ENCODE measurements at regions not wholly inside any gene's neighbourhood (a gene's known extent, or its start where the extent isn't known, plus 50 kb on each side); places are given as distances from the start of the nearest gene placed in this dataset.

DNA sequence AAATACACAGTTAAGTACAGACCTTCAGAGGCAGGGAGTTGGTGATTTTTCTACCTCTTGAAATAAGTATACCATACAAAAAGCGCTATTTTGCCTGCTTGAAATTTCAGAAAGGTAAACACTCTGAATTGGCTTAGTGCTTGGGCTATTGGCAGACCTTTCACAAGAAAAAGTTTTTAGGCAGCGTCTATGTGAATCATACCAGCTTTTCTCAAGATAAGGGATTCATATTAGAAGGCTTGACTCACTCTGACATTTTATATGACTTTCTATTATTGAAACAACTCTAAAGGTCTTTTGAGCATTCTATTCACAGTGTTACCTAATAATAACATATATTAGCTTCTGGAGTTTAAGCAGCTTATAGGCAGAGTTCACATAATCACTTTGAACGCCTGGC, 286.4 kb upstream of the FAT1 start:
- no TSS peak for BruUV-seq (replicated peaks)
- TF ChIP-seq, protein P1, sequence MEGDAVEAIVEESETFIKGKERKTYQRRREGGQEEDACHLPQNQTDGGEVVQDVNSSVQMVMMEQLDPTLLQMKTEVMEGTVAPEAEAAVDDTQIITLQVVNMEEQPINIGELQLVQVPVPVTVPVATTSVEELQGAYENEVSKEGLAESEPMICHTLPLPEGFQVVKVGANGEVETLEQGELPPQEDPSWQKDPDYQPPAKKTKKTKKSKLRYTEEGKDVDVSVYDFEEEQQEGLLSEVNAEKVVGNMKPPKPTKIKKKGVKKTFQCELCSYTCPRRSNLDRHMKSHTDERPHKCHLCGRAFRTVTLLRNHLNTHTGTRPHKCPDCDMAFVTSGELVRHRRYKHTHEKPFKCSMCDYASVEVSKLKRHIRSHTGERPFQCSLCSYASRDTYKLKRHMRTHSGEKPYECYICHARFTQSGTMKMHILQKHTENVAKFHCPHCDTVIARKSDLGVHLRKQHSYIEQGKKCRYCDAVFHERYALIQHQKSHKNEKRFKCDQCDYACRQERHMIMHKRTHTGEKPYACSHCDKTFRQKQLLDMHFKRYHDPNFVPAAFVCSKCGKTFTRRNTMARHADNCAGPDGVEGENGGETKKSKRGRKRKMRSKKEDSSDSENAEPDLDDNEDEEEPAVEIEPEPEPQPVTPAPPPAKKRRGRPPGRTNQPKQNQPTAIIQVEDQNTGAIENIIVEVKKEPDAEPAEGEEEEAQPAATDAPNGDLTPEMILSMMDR (conservative IDR thresholded peaks at IDR 0.05; ENCODE audit: low read depth, low read length), result no peak
- TF ChIP-seq EZH2 (IDR thresholded peaks at IDR 0.05; ENCODE audit: borderline replicate concordance, low read depth, low read length, poor library complexity, severe bottlenecking), result no peak
- no peak for DNase-seq (ENCODE audit: low spot score)
- H3K36me3 ChIP-seq (ENCODE audit: insufficient read depth, low read length, poor library complexity, severe bottlenecking), result no peaks in the 10 kb centered on the region
- H3K4me3 ChIP-seq (ENCODE audit: low read depth, low read length, poor library complexity, severe bottlenecking), result no peak overlapping the region
- no peaks in the 10 kb centered on the region for H3K4me1 ChIP-seq (ENCODE audit: insufficient read depth, low read length, poor library complexity, severe bottlenecking)
- intact Hi-C loops (cut with micrococcal nuclease; ENCODE audit: unreplicated experiment), result no loop called here
- H3K27me3 ChIP-seq (replicated peaks; ENCODE audit: insufficient read depth, low read depth, low read length, poor library complexity), result peaks cover 77% of the 10 kb centered on the region
- POLR2A ChIA-PET (ENCODE audit: low non-redundant PET), result no interaction called here
- no peak overlapping the region for H3K27ac ChIP-seq (ENCODE audit: low read depth, low read length, poor library complexity, severe bottlenecking)
- CTCF ChIA-PET, result no interaction called here
- no peaks in the 10 kb centered on the region for H3K9me3 ChIP-seq (ENCODE audit: low read depth, low read length, poor library complexity, severe bottlenecking)

DNA sequence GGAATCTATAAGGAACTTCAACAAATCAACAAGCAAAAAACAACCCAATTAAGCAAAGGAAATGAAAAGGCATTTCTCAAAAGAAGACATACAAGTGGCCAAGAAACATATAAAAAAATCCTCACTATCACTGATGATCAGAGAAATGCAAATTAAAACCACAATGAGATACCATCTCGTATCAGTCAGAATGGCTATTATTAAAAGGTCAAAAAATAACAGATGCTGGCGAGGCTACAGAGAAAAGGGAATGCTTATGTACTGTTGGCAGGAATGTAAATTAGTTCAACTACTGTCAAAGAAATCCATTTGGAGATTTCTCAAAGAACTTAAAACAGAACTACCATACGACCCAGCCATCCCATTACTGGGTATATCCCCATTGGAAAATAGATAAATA, 292.4 kb upstream of the FAT1 start:
- POLR2A ChIA-PET (ENCODE audit: low non-redundant PET), result no interaction called here
- TF ChIP-seq EZH2 (IDR thresholded peaks at IDR 0.05; ENCODE audit: borderline replicate concordance, low read depth, low read length, poor library complexity, severe bottlenecking), result no peak
- TF ChIP-seq, protein P1 (conservative IDR thresholded peaks at IDR 0.05; ENCODE audit: low read depth, low read length), result no peak
- CTCF ChIA-PET, result no interaction called here
- H3K36me3 ChIP-seq (ENCODE audit: insufficient read depth, low read length, poor library complexity, severe bottlenecking), result no peaks in the 10 kb centered on the region
- H3K9me3 ChIP-seq (ENCODE audit: low read depth, low read length, poor library complexity, severe bottlenecking), result no peaks in the 10 kb centered on the region
- no TSS peak for BruUV-seq (replicated peaks)
- H3K4me1 ChIP-seq (ENCODE audit: insufficient read depth, low read length, poor library complexity, severe bottlenecking), result no peaks in the 10 kb centered on the region
- H3K27me3 ChIP-seq (replicated peaks; ENCODE audit: insufficient read depth, low read depth, low read length, poor library complexity), result peaks cover 62% of the 10 kb centered on the region
- DNase-seq (ENCODE audit: low spot score), result no peak
- intact Hi-C loops (cut with micrococcal nuclease; ENCODE audit: unreplicated experiment), result no loop called here
- H3K4me3 ChIP-seq (ENCODE audit: low read depth, low read length, poor library complexity, severe bottlenecking), result no peak overlapping the region
- no peak overlapping the region for H3K27ac ChIP-seq (ENCODE audit: low read depth, low read length, poor library complexity, severe bottlenecking)

DNA sequence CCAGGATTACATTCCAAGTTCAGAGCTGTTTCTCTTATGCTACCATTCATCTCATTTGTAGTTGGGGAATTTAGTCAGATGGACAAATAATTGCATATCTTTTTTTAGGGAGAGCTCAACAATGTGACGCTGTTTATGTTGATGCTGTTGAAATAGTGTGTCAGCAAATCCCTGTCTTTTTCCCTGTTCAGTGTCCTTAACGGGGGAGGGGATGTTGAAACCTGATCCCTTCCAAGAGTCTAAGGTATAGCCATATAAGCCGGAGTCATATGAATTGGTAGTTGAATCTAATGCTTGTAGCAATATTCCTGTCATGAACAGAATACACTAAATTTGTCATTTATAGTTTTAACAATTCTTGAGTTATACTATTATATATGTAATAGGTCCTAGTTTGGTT, 293.5 kb upstream of the FAT1 start:
- intact Hi-C loops (cut with micrococcal nuclease; ENCODE audit: unreplicated experiment), result no loop called here
- Histone ChIP-seq H3K4me1 (ENCODE audit: insufficient read depth, low read length, poor library complexity, severe bottlenecking) (no peaks in the 10 kb centered on the region), H3K27ac (ENCODE audit: low read depth, low read length, poor library complexity, severe bottlenecking) (no peak overlapping the region), H3K27me3 (replicated peaks; ENCODE audit: insufficient read depth, low read depth, low read length, poor library complexity) (peaks cover 61% of the 10 kb centered on the region), H3K4me3 (ENCODE audit: low read depth, low read length, poor library complexity, severe bottlenecking) (no peak overlapping the region), H3K36me3 (ENCODE audit: insufficient read depth, low read length, poor library complexity, severe bottlenecking) (no peaks in the 10 kb centered on the region), H3K9me3 (ENCODE audit: low read depth, low read length, poor library complexity, severe bottlenecking) (no peaks in the 10 kb centered on the region)
- ChIA-PET POLR2A (ENCODE audit: low non-redundant PET) (interaction anchor here (0.5 kb wide), 1 partner anchor 10 kb away, joined by 6 read pairs; no protein-coding TSS in a partner anchor), CTCF (no interaction called here)
- no peak for DNase-seq (ENCODE audit: low spot score)
- BruUV-seq (replicated peaks), result no TSS peak
- TF ChIP-seq, protein P1 (conservative IDR thresholded peaks at IDR 0.05; ENCODE audit: low read depth, low read length), result no peak
- no peak for TF ChIP-seq EZH2 (IDR thresholded peaks at IDR 0.05; ENCODE audit: borderline replicate concordance, low read depth, low read length, poor library complexity, severe bottlenecking)

All from A673 (cell line).